NB4 (cell line): ENCODE measurements at regions not wholly inside any gene's neighbourhood (a gene's known extent, or its start where the extent isn't known, plus 50 kb on each side); places are given as distances from the start of the nearest gene placed in this dataset.

Experiments
- MYC ChIP-seq: IDR thresholded peaks from 2 replicates; pipeline ENCODE4 v1.6.1; 2011; ENCODE audit warnings: low read depth, low read length
- POLR2A ChIP-seq: IDR thresholded peaks from 2 replicates; pipeline ENCODE4 v1.6.1; 2011; ENCODE audit warnings: mild to moderate bottlenecking; ENCODE audit not compliant: insufficient read length; ENCODE audit errors: extremely low read depth
- TF ChIP-seq, protein P1 (sequence below): IDR thresholded peaks from one replicate; pipeline ENCODE4 v1.5.1; 2012; ENCODE audit warnings: low read depth, low read length
- TF ChIP-seq, protein P2 (sequence below): IDR thresholded peaks from 2 replicates; pipeline ENCODE4 v1.6.1; 2011; ENCODE audit warnings: low read depth, low read length

DNA sequence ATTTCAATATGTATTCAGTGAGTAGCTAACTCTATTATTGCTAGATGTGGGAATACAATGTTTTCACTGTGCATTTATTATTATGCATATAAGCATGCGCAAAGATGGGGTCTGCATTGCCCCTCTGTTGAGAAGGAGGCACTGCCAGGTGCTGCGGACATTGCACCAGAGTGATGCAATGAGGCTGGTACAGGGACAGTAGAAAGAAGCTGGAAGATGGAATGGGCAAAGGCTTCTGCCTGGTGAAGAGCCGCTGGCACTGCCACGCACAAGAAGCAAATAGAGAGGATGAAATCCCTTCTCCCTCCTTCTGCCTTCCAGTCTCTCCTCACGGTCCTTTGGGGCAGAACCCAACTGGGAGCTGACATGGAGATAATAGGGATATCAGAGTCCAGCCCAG is 154.5 kb upstream of the TNFAIP3 start:
- TF ChIP-seq, protein P1, sequence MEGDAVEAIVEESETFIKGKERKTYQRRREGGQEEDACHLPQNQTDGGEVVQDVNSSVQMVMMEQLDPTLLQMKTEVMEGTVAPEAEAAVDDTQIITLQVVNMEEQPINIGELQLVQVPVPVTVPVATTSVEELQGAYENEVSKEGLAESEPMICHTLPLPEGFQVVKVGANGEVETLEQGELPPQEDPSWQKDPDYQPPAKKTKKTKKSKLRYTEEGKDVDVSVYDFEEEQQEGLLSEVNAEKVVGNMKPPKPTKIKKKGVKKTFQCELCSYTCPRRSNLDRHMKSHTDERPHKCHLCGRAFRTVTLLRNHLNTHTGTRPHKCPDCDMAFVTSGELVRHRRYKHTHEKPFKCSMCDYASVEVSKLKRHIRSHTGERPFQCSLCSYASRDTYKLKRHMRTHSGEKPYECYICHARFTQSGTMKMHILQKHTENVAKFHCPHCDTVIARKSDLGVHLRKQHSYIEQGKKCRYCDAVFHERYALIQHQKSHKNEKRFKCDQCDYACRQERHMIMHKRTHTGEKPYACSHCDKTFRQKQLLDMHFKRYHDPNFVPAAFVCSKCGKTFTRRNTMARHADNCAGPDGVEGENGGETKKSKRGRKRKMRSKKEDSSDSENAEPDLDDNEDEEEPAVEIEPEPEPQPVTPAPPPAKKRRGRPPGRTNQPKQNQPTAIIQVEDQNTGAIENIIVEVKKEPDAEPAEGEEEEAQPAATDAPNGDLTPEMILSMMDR = no peak
- TF ChIP-seq POLR2A (no peak), MYC (no peak)
- TF ChIP-seq, protein P2, sequence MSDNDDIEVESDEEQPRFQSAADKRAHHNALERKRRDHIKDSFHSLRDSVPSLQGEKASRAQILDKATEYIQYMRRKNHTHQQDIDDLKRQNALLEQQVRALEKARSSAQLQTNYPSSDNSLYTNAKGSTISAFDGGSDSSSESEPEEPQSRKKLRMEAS = no peak
